GM12878 (cell line): ENCODE measurements at regions not wholly inside any gene's neighbourhood (a gene's known extent, or its start where the extent isn't known, plus 50 kb on each side); places are given as distances from the start of the nearest gene placed in this dataset.

ENCODE experiments used
- ASH2L ChIP-seq: fragments of 300-600, 200-600 bp; sonication (generic); IDR thresholded peaks from 2 replicates; pipeline ENCODE4 v1.6.1; 2017; ENCODE audit warnings: low read depth, mild to moderate bottlenecking, borderline replicate concordance
- CTCF ChIP-seq, 3 experiments: IDR thresholded peaks in 2 of 3; conservative IDR thresholded peaks in 1 of 3; 2 replicates each; pipeline ENCODE4 v1.5.1; 2011; ENCODE audit warnings: low read depth in 3 of 3, low read length in 3 of 3, mild to moderate bottlenecking in 3 of 3, control low read depth in 2 of 3, moderate library complexity in 2 of 3, inconsistent platforms in 1 of 3, mixed read lengths in 1 of 3; ENCODE audit not compliant: control insufficient read depth in 2 of 3, insufficient read depth in 1 of 3; ENCODE audit errors: extremely low read depth in 1 of 3
- EZH2 ChIP-seq: IDR thresholded peaks from 2 replicates; pipeline ENCODE4 v1.6.1; 2012; ENCODE audit warnings: low read depth, mild to moderate bottlenecking, control low read depth, inconsistent platforms, low read length, borderline replicate concordance; ENCODE audit not compliant: control insufficient read depth
- RBBP5 ChIP-seq: fragments of 200-600 bp; sonication (generic); conservative IDR thresholded peaks from 2 replicates; pipeline ENCODE4 v1.6.1; 2016
- SIX5 ChIP-seq: IDR thresholded peaks from 2 replicates; pipeline ENCODE4 v1.6.1; 2011; ENCODE audit warnings: mild to moderate bottlenecking, low read depth, low read length, moderate library complexity; ENCODE audit not compliant: severe bottlenecking
- TF ChIP-seq, protein P1 (sequence below): fragments of 450-650 bp; IDR thresholded peaks from 2 replicates; pipeline ENCODE4 v1.6.1; 2016; ENCODE audit warnings: mild to moderate bottlenecking

- TF ChIP-seq ASH2L (no peak), CTCF (IDR thresholded peaks at IDR 0.05 in 2 of 3, conservative IDR thresholded peaks at IDR 0.05 in 1 of 3; ENCODE audit: control insufficient read depth in 2 of 3, extremely low read depth in 1 of 3, insufficient read depth in 1 of 3, low read depth in 3 of 3, low read length in 3 of 3) (no peak), EZH2 (no peak), SIX5 (no peak), RBBP5 (no peak)
- TF ChIP-seq, protein P1, sequence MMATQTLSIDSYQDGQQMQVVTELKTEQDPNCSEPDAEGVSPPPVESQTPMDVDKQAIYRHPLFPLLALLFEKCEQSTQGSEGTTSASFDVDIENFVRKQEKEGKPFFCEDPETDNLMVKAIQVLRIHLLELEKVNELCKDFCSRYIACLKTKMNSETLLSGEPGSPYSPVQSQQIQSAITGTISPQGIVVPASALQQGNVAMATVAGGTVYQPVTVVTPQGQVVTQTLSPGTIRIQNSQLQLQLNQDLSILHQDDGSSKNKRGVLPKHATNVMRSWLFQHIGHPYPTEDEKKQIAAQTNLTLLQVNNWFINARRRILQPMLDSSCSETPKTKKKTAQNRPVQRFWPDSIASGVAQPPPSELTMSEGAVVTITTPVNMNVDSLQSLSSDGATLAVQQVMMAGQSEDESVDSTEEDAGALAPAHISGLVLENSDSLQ, result no peak
Measured at GRCh38 chr5:174925586-174925985, 201.2 kb downstream of the MSX2 start.
